ENCODE measurements at regions not wholly inside any gene's neighbourhood (a gene's known extent, or its start where the extent isn't known, plus 50 kb on each side); places are given as distances from the start of the nearest gene placed in this dataset.
"Not testable (repeated sequence)": the region's sequence is repeated elsewhere in the genome, so short reads cannot be mapped to it uniquely, and the experiment has no call there.

DNA sequence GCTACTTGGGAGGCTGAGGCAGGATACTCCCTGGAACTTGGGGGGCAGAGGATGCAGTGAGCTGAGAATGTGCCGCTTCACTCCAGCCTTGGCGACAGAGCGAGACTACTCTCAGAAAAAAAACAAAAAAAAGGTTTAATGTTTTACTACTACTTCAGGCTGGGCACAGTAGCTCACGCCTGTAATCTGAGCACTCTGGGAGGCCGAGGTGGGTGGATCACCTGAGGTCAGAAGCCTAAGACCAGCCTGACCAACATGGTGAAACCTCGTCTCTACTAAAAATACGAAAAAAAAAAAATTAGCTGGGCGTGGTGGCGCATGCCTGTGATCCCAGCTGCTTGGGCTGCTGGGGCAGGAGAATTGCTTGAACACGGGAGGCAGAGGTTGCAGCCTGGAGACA is 75.7 kb upstream of the ATIC start:
- Histone ChIP-seq H3K36me3 (no peaks in the 10 kb centered on the region), H3K4me1 (no peaks in the 10 kb centered on the region), H3K9me3 (no peaks in the 10 kb centered on the region), H3K27me3 (no peaks in the 10 kb centered on the region), H3K27ac (no peak overlapping the region), H3K4me3 (no peak overlapping the region)
- TF ChIP-seq POLR2AphosphoS5 (IDR thresholded peaks at IDR 0.05; ENCODE audit: insufficient read depth in 1 of 2, low read depth in 1 of 2) = no peak
- no peak for TF ChIP-seq POLR2A (IDR thresholded peaks at IDR 0.05)
- TF ChIP-seq, protein P1, sequence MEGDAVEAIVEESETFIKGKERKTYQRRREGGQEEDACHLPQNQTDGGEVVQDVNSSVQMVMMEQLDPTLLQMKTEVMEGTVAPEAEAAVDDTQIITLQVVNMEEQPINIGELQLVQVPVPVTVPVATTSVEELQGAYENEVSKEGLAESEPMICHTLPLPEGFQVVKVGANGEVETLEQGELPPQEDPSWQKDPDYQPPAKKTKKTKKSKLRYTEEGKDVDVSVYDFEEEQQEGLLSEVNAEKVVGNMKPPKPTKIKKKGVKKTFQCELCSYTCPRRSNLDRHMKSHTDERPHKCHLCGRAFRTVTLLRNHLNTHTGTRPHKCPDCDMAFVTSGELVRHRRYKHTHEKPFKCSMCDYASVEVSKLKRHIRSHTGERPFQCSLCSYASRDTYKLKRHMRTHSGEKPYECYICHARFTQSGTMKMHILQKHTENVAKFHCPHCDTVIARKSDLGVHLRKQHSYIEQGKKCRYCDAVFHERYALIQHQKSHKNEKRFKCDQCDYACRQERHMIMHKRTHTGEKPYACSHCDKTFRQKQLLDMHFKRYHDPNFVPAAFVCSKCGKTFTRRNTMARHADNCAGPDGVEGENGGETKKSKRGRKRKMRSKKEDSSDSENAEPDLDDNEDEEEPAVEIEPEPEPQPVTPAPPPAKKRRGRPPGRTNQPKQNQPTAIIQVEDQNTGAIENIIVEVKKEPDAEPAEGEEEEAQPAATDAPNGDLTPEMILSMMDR (IDR thresholded peaks at IDR 0.05) = no peak
- intact Hi-C loops (cut with DNase I) = no loop called here
- DNase-seq (ENCODE audit: extremely low spot score in 2 of 2) = no peak

DNA sequence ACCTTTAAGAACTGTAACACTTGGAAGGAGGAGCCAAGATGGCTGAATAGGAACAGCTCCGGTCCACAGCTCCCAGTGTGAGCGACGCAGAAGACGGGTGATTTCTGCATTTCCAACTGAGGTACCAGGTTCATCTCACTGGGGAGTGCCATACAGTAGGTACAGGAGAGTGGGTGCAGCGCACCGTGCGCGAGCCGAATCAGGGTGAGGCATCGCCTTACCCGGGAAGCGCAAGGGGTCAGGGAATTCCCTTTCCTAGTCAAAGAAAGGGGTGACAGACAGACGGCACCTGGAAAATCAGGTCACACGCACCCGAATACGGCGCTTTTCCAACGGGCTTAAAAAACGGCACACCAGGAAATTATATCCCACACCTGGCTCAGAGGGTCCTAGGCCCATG is 81.8 kb upstream of the ABCA12 start:
- H3K9me3 ChIP-seq; H3K4me3 ChIP-seq; intact Hi-C loops (cut with DNase I); H3K27ac ChIP-seq; DNase-seq (ENCODE audit: extremely low spot score in 2 of 2); H3K27me3 ChIP-seq; H3K4me1 ChIP-seq; H3K36me3 ChIP-seq: not testable (repeated sequence)

DNA sequence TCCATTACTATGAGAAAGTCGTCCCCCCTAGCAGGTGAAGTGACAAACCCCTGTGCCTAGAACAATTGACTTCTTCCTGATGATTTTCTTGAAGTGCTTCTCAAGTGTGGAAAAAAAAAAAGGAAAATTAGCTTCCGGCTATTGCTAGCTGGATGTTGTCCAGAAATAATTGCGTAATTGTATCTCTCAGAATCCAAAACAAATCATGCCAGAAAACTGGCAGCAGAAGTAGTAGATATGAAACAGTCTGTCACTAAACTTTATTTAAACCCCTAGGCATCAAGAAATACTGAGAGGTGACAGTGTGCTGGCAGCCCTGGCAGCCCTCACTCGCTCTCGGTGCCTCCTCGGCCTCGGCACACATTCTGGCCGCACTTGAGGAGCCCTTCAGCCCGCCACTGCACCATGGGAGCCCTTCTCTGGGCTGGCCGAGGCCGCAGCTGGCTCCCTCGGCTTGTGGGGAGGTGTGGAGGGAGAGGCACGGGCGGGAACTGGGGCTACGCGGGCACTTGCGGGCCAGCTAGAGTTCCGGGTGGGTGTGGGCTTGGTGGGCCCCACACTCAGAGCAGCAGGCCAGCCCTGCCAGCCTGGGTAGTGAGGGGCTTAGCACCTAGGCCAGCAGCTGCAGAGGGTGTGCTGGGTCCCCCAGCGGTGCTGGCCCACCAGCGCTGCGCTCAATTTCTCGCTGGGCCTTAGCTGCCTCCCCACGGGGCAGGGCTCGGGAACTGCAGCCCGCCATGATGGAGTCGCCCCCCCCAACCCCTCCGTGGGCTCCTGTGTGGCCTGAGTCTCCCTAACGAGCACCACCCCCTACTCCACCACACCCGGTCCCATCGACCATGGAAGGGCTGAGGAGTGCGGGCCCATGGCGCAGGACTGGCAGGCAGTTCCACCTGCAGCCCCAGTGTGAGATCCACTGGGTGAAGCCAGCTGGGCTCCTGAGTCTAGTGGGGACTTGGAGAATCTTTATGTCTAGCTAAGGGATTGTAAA is 80.5 kb upstream of the ABCA12 start:
- no peak for DNase-seq (ENCODE audit: extremely low spot score in 2 of 2)
- no peak for TF ChIP-seq POLR2A (IDR thresholded peaks at IDR 0.05)
- TF ChIP-seq, protein P1 (IDR thresholded peaks at IDR 0.05) = no peak
- H3K4me1 ChIP-seq = no peaks in the 10 kb centered on the region
- H3K27ac ChIP-seq = no peak overlapping the region
- H3K9me3 ChIP-seq = no peaks in the 10 kb centered on the region
- H3K36me3 ChIP-seq = no peaks in the 10 kb centered on the region
- no peak overlapping the region for H3K4me3 ChIP-seq
- no peaks in the 10 kb centered on the region for H3K27me3 ChIP-seq
- intact Hi-C loops (cut with DNase I) = no loop called here

DNA sequence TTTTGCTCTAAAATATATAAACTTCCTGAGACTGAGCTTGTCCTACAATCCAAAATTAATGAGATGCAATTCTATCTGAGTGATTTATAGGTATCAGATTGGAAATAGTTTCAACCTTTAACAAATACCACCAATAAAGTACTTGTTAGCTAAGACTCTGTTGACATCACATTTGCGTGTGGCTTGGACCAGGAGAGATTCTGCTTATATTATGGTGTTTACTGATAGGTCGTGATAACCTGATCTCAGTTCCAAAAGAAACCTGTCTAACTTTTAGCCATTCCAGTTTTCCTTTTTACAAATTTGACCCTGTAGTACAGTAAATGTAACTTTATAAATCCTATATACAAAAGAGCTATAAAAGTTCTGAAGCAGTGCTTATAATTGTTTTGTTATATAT is 78.4 kb upstream of the ABCA12 start:
- Histone ChIP-seq H3K9me3 (no peaks in the 10 kb centered on the region), H3K27ac (no peak overlapping the region), H3K4me1 (no peaks in the 10 kb centered on the region), H3K4me3 (no peak overlapping the region), H3K27me3 (no peaks in the 10 kb centered on the region), H3K36me3 (no peaks in the 10 kb centered on the region)
- no peak for DNase-seq (ENCODE audit: extremely low spot score in 2 of 2)
- intact Hi-C loops (cut with DNase I) = no loop called here
- TF ChIP-seq POLR2AphosphoS5 (IDR thresholded peaks at IDR 0.05; ENCODE audit: insufficient read depth in 1 of 2, low read depth in 1 of 2) = no peak
- no peak for TF ChIP-seq POLR2A (IDR thresholded peaks at IDR 0.05)
- TF ChIP-seq, protein P1 (IDR thresholded peaks at IDR 0.05) = no peak

DNA sequence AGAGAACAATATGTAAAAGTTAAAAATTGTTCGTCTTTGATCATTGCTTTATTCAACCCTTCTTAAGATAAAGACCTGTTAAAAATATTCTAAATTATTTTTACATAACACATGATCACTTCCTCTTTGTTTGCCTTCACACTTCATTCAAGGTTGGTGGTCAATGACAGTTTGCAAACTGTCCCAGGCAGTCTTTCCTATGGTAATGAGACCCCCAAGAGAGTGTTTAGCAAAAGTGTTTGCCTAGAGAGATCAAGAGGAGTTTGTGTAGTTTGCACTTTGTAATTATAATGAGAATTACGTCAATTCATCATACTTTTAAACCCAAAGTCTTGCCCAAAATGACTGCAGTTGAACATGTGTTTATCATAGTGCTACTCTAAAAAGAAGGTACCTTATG is 77.2 kb upstream of the ABCA12 start:
- TF ChIP-seq, protein P1 (IDR thresholded peaks at IDR 0.05) = no peak
- intact Hi-C loops (cut with DNase I) = no loop called here
- Histone ChIP-seq H3K27me3 (no peaks in the 10 kb centered on the region), H3K27ac (no peak overlapping the region), H3K9me3 (no peaks in the 10 kb centered on the region), H3K4me1 (no peaks in the 10 kb centered on the region), H3K36me3 (no peaks in the 10 kb centered on the region), H3K4me3 (no peak overlapping the region)
- no peak for DNase-seq (ENCODE audit: extremely low spot score in 2 of 2)

Measured in vagina (tissue), 2 donors.